ENCODE measurements at regions not wholly inside any gene's neighbourhood (a gene's known extent, or its start where the extent isn't known, plus 50 kb on each side); places are given as distances from the start of the nearest gene placed in this dataset.

DNA sequence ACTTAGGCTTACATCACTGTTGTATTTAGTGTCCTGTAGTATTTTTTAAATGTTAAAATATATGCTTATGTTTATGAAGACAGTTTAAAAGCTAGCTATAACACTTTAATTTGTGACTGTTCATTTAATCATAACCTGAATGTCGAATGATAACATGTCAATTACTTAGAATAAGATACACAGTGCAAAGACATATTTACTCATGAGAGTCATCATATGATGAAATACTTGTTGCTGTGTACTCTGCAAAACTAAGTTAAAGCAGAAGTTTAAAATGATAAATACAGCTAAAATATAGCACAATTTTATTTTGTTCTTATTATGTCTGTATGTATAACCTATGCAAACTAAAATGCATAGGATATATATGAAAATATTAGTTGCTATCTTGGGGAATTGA, 497.4 kb downstream of the FSCB start:
- Histone ChIP-seq H3K36me3 (replicated peaks in 1 of 2; ENCODE audit: control insufficient read depth in 1 of 2, insufficient read depth in 2 of 2, low read length in 2 of 2) (no peaks in the 10 kb centered on the region), H2AFZ (ENCODE audit: low read length) (no peak overlapping the region), H4K20me1 (ENCODE audit: insufficient read depth, low read length) (no peaks in the 10 kb centered on the region), H3K4me3 (replicated peaks in 1 of 3; ENCODE audit: insufficient read depth in 1 of 3, low read depth in 2 of 3, low read length in 3 of 3) (no peak overlapping the region), H3K27me3 (ENCODE audit: control insufficient read depth in 1 of 2, insufficient read depth in 2 of 2, low read length in 2 of 2) (no peaks in the 10 kb centered on the region), H3K9me3 (ENCODE audit: low read length) (no peaks in the 10 kb centered on the region), H3K4me1 (ENCODE audit: insufficient read depth, low read length) (peaks cover 21% of the 10 kb centered on the region), H3K9ac (ENCODE audit: insufficient read depth, low read depth, low read length) (no peak overlapping the region), H3K79me2 (ENCODE audit: insufficient read depth, low read length) (no peaks in the 10 kb centered on the region), H3K27ac (ENCODE audit: extremely low read length, insufficient read depth, low read length) (no peak overlapping the region), H3K4me2 (ENCODE audit: low read depth, low read length) (no peak overlapping the region; the same call in 1 of the 2 replicates)
- intact Hi-C loops (cut with micrococcal nuclease; ENCODE audit: unreplicated experiment) = no loop called here
- no peak for FAIRE-seq
- DNase-seq (ENCODE audit: low spot score) = no peak
- no TSS peak for BruUV-seq (replicated peaks)
- in situ Hi-C loops (cut with HindIII; ENCODE audit: extremely low pct_ligation_motif_present, low pct_unique_long_range_greater_than_20kb) = no loop called here
- WGBS (ENCODE audit: low lambda C conversion rate) = 2% methylated on average over 1 of the region's 1 CpG
- CTCF ChIA-PET (ENCODE audit: low intra/inter-chr PET ratio, low total read pairs) = no interaction called here
- POLR2A ChIA-PET = no interaction called here
- no peak for ATAC-seq
- TF ChIP-seq SMC3 (IDR thresholded peaks at IDR 0.05; ENCODE audit: low read length) (no peak), HOXA3 (CRISPR knock-in tag; IDR thresholded peaks at IDR 0.05) (no peak), SRSF4 (IDR thresholded peaks at IDR 0.05; ENCODE audit: low read depth, low read length, poor library complexity, severe bottlenecking) (no peak), ZKSCAN1 (IDR thresholded peaks at IDR 0.05; ENCODE audit: low read length) (no peak), SOX6 (IDR thresholded peaks at IDR 0.05) (no peak), SOX6 (CRISPR knock-in tag; IDR thresholded peaks at IDR 0.05) (no peak)
- TF ChIP-seq, protein P1, sequence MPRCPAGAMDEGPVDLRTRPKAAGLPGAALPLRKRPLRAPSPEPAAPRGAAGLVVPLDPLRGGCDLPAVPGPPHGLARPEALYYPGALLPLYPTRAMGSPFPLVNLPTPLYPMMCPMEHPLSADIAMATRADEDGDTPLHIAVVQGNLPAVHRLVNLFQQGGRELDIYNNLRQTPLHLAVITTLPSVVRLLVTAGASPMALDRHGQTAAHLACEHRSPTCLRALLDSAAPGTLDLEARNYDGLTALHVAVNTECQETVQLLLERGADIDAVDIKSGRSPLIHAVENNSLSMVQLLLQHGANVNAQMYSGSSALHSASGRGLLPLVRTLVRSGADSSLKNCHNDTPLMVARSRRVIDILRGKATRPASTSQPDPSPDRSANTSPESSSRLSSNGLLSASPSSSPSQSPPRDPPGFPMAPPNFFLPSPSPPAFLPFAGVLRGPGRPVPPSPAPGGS (CRISPR knock-in tag; IDR thresholded peaks at IDR 0.05) = no peak
- TF ChIP-seq, protein P2, sequence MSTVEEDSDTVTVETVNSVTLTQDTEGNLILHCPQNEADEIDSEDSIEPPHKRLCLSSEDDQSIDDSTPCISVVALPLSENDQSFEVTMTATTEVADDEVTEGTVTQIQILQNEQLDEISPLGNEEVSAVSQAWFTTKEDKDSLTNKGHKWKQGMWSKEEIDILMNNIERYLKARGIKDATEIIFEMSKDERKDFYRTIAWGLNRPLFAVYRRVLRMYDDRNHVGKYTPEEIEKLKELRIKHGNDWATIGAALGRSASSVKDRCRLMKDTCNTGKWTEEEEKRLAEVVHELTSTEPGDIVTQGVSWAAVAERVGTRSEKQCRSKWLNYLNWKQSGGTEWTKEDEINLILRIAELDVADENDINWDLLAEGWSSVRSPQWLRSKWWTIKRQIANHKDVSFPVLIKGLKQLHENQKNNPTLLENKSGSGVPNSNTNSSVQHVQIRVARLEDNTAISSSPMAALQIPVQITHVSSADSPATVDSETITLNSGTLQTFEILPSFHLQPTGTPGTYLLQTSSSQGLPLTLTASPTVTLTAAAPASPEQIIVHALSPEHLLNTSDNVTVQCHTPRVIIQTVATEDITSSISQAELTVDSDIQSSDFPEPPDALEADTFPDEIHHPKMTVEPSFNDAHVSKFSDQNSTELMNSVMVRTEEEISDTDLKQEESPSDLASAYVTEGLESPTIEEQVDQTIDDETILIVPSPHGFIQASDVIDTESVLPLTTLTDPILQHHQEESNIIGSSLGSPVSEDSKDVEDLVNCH (CRISPR knock-in tag; IDR thresholded peaks at IDR 0.05) = no peak
- TF ChIP-seq, protein P3, sequence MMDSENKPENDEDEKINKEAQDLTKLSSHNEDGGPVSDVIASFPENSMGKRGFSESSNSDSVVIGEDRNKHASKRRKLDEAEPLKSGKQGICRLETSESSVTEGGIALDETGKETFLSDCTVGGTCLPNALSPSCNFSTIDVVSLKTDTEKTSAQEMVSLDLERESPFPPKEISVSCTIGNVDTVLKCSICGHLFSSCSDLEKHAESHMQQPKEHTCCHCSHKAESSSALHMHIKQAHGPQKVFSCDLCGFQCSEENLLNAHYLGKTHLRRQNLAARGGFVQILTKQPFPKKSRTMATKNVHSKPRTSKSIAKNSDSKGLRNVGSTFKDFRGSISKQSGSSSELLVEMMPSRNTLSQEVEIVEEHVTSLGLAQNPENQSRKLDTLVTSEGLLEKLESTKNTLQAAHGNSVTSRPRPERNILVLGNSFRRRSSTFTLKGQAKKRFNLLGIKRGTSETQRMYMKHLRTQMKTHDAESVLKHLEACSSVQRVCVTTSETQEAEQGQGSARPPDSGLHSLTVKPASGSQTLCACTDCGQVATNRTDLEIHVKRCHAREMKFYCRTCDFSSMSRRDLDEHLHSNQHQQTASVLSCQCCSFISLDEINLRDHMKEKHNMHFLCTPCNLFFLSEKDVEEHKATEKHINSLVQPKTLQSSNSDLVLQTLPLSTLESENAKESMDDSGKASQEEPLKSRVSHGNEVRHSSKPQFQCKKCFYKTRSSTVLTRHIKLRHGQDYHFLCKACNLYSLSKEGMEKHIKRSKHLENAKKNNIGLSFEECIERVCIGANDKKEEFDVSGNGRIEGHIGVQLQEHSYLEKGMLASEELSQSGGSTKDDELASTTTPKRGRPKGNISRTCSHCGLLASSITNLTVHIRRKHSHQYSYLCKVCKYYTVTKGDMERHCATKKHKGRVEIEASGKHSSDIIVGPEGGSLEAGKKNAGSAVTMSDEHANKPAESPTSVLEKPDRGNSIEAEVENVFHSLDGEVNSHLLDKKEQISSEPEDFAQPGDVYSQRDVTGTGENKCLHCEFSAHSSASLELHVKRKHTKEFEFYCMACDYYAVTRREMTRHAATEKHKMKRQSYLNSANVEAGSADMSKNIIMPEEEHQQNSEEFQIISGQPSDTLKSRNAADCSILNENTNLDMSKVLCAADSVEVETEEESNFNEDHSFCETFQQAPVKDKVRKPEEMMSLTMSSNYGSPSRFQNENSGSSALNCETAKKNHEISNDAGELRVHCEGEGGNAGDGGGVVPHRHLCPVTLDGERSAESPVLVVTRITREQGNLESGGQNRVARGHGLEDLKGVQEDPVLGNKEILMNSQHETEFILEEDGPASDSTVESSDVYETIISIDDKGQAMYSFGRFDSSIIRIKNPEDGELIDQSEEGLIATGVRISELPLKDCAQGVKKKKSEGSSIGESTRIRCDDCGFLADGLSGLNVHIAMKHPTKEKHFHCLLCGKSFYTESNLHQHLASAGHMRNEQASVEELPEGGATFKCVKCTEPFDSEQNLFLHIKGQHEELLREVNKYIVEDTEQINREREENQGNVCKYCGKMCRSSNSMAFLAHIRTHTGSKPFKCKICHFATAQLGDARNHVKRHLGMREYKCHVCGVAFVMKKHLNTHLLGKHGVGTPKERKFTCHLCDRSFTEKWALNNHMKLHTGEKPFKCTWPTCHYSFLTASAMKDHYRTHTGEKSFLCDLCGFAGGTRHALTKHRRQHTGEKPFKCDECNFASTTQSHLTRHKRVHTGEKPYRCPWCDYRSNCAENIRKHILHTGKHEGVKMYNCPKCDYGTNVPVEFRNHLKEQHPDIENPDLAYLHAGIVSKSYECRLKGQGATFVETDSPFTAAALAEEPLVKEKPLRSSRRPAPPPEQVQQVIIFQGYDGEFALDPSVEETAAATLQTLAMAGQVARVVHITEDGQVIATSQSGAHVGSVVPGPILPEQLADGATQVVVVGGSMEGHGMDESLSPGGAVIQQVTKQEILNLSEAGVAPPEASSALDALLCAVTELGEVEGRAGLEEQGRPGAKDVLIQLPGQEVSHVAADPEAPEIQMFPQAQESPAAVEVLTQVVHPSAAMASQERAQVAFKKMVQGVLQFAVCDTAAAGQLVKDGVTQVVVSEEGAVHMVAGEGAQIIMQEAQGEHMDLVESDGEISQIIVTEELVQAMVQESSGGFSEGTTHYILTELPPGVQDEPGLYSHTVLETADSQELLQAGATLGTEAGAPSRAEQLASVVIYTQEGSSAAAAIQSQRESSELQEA (CRISPR knock-in tag; IDR thresholded peaks at IDR 0.05; ENCODE audit: not compliant biosample characterization) = no peak
- TF ChIP-seq, protein P4, sequence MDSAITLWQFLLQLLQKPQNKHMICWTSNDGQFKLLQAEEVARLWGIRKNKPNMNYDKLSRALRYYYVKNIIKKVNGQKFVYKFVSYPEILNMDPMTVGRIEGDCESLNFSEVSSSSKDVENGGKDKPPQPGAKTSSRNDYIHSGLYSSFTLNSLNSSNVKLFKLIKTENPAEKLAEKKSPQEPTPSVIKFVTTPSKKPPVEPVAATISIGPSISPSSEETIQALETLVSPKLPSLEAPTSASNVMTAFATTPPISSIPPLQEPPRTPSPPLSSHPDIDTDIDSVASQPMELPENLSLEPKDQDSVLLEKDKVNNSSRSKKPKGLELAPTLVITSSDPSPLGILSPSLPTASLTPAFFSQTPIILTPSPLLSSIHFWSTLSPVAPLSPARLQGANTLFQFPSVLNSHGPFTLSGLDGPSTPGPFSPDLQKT (CRISPR knock-in tag; IDR thresholded peaks at IDR 0.05; ENCODE audit: borderline replicate concordance) = no peak
- TF ChIP-seq, protein P5, sequence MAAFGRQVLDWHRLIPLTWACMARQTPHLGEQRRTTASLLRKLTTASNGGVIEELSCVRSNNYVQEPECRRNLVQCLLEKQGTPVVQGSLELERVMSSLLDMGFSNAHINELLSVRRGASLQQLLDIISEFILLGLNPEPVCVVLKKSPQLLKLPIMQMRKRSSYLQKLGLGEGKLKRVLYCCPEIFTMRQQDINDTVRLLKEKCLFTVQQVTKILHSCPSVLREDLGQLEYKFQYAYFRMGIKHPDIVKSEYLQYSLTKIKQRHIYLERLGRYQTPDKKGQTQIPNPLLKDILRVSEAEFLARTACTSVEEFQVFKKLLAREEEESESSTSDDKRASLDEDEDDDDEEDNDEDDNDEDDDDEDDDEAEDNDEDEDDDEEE (CRISPR knock-in tag; IDR thresholded peaks at IDR 0.05) = no peak
